G401 (cell line): ENCODE measurements at regions not wholly inside any gene's neighbourhood (a gene's known extent, or its start where the extent isn't known, plus 50 kb on each side); places are given as distances from the start of the nearest gene placed in this dataset.
"Not testable (repeated sequence)": the region's sequence is repeated elsewhere in the genome, so short reads cannot be mapped to it uniquely, and the experiment has no call there.

Experiments used
- DNase-seq: peaks from one replicate; pipeline ENCODE4 v3.0.0-alpha.2; 2015; ENCODE audit warnings: low spot score
- in situ Hi-C: cut with HindIII; loops from 2 replicates; pipeline ENCODE4 v1.10.0; 2016; ENCODE audit warnings: low sequenced_read_pairs, mixed read lengths

DNA sequence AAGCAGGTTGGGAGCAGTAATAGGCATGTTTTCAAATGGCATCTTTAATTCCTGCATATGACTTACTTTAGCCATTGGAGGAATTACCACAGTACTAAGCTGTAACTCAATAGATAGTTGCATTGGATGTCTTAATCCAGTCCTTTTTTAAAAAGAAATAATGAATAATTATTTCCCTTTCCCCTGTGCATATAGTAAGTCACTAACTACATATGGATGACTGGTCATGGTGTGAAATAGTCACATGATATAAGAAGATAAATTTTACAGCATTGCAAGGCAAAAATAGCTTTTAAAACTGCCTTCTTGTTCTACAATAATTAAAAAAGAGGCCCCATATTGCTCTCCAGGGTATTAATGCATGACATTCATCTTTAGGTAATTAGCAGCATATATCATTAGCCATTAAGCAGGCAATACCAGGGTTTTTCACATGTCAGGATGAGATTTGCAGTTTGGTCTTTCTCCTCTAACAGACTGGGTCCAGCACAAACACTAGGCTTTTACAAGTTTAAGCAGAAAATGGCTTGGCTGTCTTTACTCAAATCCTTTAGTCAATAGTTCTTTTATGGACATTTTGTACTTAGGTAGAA, 606.4 kb upstream of the RORB start:
- DNase-seq, result no peak
- in situ Hi-C loops, result no loop called here

- in situ Hi-C loops, result no loop called here
- DNase-seq, result no peak
Measured at GRCh38 chr9:73892335-73892734, 604.8 kb upstream of the RORB start.

GRCh38 chr9:73893230-73893629, 603.9 kb upstream of the RORB start:
- in situ Hi-C loops, result no loop called here
- no peak for DNase-seq

- DNase-seq, result no peak
- in situ Hi-C loops, result no loop called here
Measured at GRCh38 chr9:73896061-73896460, 601.1 kb upstream of the RORB start.

GRCh38 chr9:73906671-73907070, 590.5 kb upstream of the RORB start:
- DNase-seq, result no peak
- in situ Hi-C loops, result no loop called here

DNA sequence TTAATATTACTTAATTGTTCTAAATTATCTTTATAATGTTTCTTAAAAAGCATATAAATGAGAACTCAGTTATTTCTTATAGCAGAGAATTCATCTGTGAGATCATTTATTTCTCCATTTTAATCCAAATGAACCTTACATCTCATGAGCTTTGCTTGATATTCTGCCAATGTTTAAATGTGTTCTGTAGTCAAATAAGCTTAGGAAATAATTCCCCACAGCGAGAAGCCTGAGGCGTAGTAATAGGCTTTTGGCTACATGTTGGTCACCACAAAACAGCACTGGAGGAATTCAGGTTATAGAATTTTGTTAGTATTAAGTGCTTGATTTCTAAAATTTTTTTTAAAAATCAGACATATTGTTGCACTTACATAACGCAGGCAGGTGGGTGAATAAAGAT, 585.3 kb upstream of the RORB start:
- peak; percentile 9 for DNase-seq
- in situ Hi-C loops, result no loop called here

DNA sequence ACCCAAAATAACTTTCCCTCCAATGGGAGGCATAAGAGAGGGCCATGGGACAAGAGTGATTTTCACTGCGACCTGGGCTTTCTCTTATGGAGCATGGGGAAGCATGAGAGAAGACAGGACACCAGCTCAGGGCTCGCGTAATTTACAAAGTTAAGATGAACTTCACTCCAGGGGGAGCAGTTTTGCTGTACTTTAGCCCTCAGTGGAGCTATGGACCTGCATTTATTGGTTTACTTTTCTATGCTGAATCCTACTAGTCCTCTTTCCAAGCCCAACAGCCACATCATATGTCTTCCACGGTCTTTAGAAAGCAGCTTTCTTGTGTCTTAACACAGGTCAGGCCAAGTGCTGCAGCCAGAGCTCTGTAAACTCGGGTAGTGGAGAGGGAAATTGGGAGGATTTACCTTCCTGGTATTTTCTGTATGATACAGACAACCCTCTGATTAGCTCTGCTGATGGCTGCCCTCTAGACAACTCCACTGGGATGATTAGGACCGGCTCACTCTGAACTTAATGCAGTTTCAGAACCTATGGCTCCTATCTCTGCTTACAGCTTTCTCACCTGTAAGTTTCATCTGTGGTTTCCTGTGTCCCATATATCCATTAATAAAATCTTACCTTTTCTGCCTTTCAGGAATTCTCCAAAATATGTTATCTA, 581.0 kb upstream of the RORB start:
- in situ Hi-C loops, result no loop called here

GRCh38 chr9:73919712-73920111, 577.4 kb upstream of the RORB start:
- in situ Hi-C loops, result no loop called here
- DNase-seq, result no peak

More for the DNA sequence above, 581.0 kb upstream of the RORB start:
- peak; percentile 1 for DNase-seq

DNA sequence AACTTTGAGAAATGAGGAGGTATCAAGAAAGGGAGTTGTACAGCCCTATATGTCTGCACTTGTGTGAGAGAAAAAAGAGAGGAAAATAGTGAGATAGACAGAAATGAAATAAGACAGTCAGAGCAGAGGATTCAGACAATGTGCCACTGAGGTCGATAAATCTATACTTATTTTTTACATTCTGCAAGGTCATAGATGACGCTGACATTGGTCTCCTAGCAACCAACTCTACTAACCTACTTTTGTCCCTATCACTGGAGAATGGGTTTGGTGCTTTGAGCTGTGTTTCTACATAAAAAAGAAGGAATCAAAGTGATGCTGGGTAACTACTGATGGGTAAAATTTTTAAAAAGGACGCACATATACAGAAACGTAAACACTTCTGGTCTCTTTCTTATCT, 573.3 kb upstream of the RORB start:
- DNase-seq, result no peak
- in situ Hi-C loops, result no loop called here

- in situ Hi-C loops, result no loop called here
- no peak for DNase-seq
Measured at GRCh38 chr9:73951147-73951546, 546.0 kb upstream of the RORB start.

DNA sequence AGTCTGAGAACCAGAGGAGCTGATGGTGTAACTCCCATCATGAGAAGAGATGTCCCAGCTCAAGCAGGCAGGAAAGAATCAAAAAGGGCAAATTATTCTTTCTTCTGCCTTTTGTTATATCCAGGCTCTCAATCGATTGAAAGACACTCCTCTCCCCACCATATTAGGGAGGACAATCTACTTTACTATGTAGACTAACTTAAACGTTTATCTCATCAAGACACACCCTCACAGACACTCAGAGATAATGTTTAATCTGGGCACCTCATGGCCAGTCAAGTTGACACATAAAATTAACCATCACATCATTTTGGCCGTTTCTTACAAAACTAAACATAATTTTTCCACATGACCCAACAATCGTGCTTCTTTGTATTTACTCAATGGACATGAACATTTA, 534.3 kb upstream of the RORB start:
- in situ Hi-C loops, result no loop called here
- DNase-seq, result no peak

- no peak for DNase-seq
- in situ Hi-C loops, result no loop called here
Measured at GRCh38 chr9:73969936-73970335, 527.2 kb upstream of the RORB start.

GRCh38 chr9:73976424-73976823, 520.7 kb upstream of the RORB start:
- DNase-seq, in situ Hi-C loops: not testable (repeated sequence)

DNA sequence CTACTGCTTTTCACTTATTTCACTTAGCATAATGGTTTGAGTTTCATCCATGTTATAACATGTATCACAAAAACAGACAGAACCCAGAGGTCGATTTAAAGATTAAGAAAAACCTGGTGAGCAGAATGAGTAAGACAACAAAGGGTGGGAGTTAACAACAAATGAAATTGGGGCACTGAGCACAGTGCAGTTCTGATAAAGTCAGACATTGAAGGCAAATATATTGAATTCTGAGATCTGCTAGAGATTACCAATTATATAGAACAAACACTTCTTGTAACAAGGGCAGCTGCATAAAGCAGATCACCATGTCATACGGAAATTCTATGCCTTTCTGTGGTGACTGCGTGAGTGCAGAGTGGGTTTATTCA, 517.3 kb upstream of the RORB start:
- no peak for DNase-seq
- in situ Hi-C loops, result no loop called here

DNA sequence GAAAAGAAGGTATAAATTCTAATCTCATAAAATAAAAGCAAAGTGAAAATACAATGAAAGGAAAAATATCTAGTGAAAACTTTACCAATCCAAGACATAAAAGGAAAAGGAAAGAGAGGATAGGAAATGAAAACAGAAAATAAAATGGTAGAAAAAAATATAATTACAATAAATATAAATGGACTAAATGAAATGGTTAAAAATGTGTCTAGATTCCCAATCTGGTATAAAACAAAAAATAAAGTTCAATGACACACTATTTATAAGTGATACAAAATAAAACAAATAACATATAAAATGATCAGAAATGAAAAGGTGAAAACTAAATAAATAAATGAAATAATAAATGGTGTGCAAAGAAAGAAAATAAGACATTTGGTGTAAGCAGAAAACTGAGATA, 516.4 kb upstream of the RORB start:
- in situ Hi-C loops, result no loop called here
- no peak for DNase-seq

DNA sequence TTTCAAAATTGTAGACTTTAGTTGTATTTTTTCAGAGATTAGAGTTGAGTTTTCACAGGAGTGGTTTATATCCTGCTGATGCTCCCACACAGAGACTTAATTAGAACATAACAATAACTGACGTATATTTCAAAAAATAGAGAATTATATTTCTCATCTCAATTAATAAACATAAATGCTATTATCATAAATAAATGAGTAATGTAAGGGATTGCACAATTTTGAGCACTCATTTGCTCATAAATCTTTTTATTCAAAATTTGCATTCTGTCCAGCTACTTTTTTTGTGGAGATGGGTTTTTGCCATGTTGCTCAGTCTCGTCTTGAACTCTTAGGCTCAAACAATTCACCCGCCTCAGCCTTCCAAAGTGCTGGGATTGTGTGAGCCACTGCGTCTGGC, 515.7 kb upstream of the RORB start:
- no peak for DNase-seq
- in situ Hi-C loops, result no loop called here

GRCh38 chr9:73995836-73996235, 501.3 kb upstream of the RORB start:
- in situ Hi-C loops, result no loop called here
- no peak for DNase-seq

DNA sequence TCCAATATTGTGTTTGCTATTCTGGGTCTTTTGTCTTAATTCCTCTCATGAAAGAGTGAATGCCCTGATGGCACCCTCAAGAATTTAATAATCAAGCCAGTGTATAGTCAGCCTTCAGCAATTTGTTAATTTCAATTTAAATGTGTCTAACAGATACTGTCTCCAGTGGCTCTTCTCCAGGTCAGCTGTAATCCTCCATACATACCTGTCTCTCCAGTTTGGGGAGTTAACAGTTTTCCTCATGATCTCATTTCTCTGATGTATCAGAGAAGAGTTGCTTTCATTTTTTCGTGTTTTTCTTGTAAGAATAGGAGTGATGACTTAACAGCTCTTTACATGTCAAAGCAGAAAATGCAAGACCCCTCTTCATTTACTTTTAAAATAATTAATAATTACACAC, 500.3 kb upstream of the RORB start:
- no peak for DNase-seq
- in situ Hi-C loops, result no loop called here

DNA sequence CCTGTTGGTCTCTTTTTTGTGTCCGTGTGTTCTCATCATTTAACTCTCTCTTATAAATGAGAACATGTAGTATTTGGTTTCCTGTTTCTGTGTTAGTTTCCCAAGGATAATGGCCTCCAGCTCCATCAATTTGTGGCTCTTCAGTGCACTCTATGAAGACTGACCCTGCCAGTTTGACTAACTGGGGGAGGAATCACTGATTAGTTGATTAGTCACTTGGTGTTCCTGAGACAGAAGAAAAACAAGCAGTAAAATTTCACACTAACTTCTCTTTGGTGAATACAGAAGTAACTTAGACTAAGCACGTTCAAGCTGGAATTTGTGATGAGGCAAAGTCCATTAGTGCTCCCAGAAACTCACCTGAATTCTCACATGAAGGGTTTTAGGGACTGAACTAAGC, 495.8 kb upstream of the RORB start:
- in situ Hi-C loops, result no loop called here
- no peak for DNase-seq

- no peak for DNase-seq
- in situ Hi-C loops, result no loop called here
Measured at GRCh38 chr9:74006935-74007334, 490.2 kb upstream of the RORB start.

DNA sequence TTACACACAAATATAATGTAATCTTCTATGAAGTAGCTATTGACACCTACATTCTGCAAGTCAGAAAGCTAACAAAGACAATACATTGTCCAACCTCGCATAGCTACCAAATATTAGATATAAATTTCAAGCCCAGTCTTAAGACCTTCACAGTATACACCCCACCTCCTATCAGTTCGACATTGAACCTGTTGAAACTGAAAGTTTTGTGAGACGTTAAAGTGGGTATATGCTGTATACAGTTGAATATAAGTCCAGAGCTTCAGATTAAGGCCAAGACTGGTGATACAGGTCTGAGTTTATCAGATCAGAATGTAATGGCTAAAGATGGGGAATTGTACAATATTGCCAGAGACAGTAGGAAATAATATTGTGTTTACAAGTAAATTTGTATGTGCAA, 489.3 kb upstream of the RORB start:
- in situ Hi-C loops, result no loop called here
- DNase-seq, result no peak
